ENCODE measurements at regions not wholly inside any gene's neighbourhood (a gene's known extent, or its start where the extent isn't known, plus 50 kb on each side); places are given as distances from the start of the nearest gene placed in this dataset.

GRCh38 chr4:75340561-75340960, 173.6 kb downstream of the RCHY1 start:
- no peak overlapping the region for H4K8ac ChIP-seq (ENCODE audit: low read depth, low read length)
- no peak for DNase-seq (ENCODE audit: low spot score)
- H4K91ac ChIP-seq (ENCODE audit: low read depth, low read length, poor library complexity), result no peak overlapping the region
- H3K14ac ChIP-seq (ENCODE audit: low read length), result no peak overlapping the region
- no peaks in the 10 kb centered on the region for H3K9me3 ChIP-seq (replicated peaks in 1 of 2; ENCODE audit: control insufficient read depth in 2 of 2, insufficient read depth in 1 of 2, low read depth in 1 of 2, low read length in 2 of 2)
- H3K36me3 ChIP-seq (replicated peaks in 1 of 2; ENCODE audit: control insufficient read depth in 2 of 2, insufficient read depth in 2 of 2, low read length in 2 of 2), result no peaks in the 10 kb centered on the region
- no peak overlapping the region for H2BK15ac ChIP-seq (ENCODE audit: low read length)
- no peak overlapping the region for H2BK12ac ChIP-seq (ENCODE audit: low read length)
- no peaks in the 10 kb centered on the region for H3K79me1 ChIP-seq (ENCODE audit: low read depth, low read length)
- no peak overlapping the region for H2BK5ac ChIP-seq (ENCODE audit: low read length)
- H3K4me1 ChIP-seq (ENCODE audit: control insufficient read depth in 2 of 2, insufficient read depth in 1 of 2, low read depth in 1 of 2, low read length in 2 of 2), result peaks cover 0 to 4% of the 10 kb centered on the region in 2 donors
- H3K23ac ChIP-seq (ENCODE audit: low read depth, low read length, poor library complexity), result no peak overlapping the region
- no peak overlapping the region for H3K4me2 ChIP-seq (ENCODE audit: insufficient read depth, low read length, poor library complexity, severe bottlenecking)
- H3K4ac ChIP-seq (ENCODE audit: low read length), result no peak overlapping the region
- no peak overlapping the region for H2BK120ac ChIP-seq (ENCODE audit: low read depth, low read length)
- H3K4me3 ChIP-seq (ENCODE audit: low read length in 2 of 2), result no peak overlapping the region
- H3K27ac ChIP-seq (replicated peaks; ENCODE audit: low read length), result no peak overlapping the region
- no peak overlapping the region for H3K18ac ChIP-seq (ENCODE audit: low read length)
- H3K27me3 ChIP-seq (ENCODE audit: control insufficient read depth in 3 of 3, insufficient read depth in 3 of 3, low read depth in 1 of 3, low read length in 3 of 3), result no peaks in the 10 kb centered on the region
- H2AFZ ChIP-seq (ENCODE audit: low read length), result no peak overlapping the region
- no peak overlapping the region for H3K9ac ChIP-seq (ENCODE audit: low read depth, low read length, poor library complexity)
- H2AK5ac ChIP-seq (ENCODE audit: low read depth, low read length), result no peak overlapping the region

GRCh38 chr4:75338352-75338880, 175.8 kb downstream of the RCHY1 start:
- Histone ChIP-seq H3K27ac (replicated peaks; ENCODE audit: low read length) (no peak overlapping the region), H2BK15ac (ENCODE audit: low read length) (no peak overlapping the region), H3K9ac (ENCODE audit: low read depth, low read length, poor library complexity) (no peak overlapping the region), H3K27me3 (ENCODE audit: control insufficient read depth in 3 of 3, insufficient read depth in 3 of 3, low read depth in 1 of 3, low read length in 3 of 3) (no peaks in the 10 kb centered on the region), H3K4me2 (ENCODE audit: insufficient read depth, low read length, poor library complexity, severe bottlenecking) (no peak overlapping the region), H4K8ac (ENCODE audit: low read depth, low read length) (no peak overlapping the region), H3K23ac (ENCODE audit: low read depth, low read length, poor library complexity) (no peak overlapping the region), H3K9me3 (replicated peaks in 1 of 2; ENCODE audit: control insufficient read depth in 2 of 2, insufficient read depth in 1 of 2, low read depth in 1 of 2, low read length in 2 of 2) (no peaks in the 10 kb centered on the region), H3K36me3 (replicated peaks in 1 of 2; ENCODE audit: control insufficient read depth in 2 of 2, insufficient read depth in 2 of 2, low read length in 2 of 2) (no peaks in the 10 kb centered on the region), H2BK12ac (ENCODE audit: low read length) (no peak overlapping the region), H2BK120ac (ENCODE audit: low read depth, low read length) (no peak overlapping the region), H3K4me1 (ENCODE audit: control insufficient read depth in 2 of 2, insufficient read depth in 1 of 2, low read depth in 1 of 2, low read length in 2 of 2) (peaks cover 0 to 4% of the 10 kb centered on the region in 2 donors), H2BK5ac (ENCODE audit: low read length) (no peak overlapping the region), H3K18ac (ENCODE audit: low read length) (no peak overlapping the region), H3K4ac (ENCODE audit: low read length) (no peak overlapping the region), H3K79me1 (ENCODE audit: low read depth, low read length) (no peaks in the 10 kb centered on the region), H4K91ac (ENCODE audit: low read depth, low read length, poor library complexity) (no peak overlapping the region), H2AFZ (ENCODE audit: low read length) (no peak overlapping the region), H3K14ac (ENCODE audit: low read length) (no peak overlapping the region), H3K4me3 (ENCODE audit: low read length in 2 of 2) (no peak overlapping the region), H2AK5ac (ENCODE audit: low read depth, low read length) (no peak overlapping the region)
- DNase-seq (ENCODE audit: low spot score), result no peak
- WGBS, 2 donors (ENCODE audit: extremely low coverage in 2 of 2, insufficient read length in 2 of 2, insufficient replicate concordance in 1 of 2), result no CpG with 5 or more reads among the region's 1 CpG

GRCh38 chr4:75327804-75328512, 186.2 kb downstream of the RCHY1 start:
- Histone ChIP-seq H3K27ac (replicated peaks; ENCODE audit: low read length) (no peak overlapping the region), H4K8ac (ENCODE audit: low read depth, low read length) (no peak overlapping the region), H2BK120ac (ENCODE audit: low read depth, low read length) (no peak overlapping the region), H3K14ac (ENCODE audit: low read length) (no peak overlapping the region), H4K91ac (ENCODE audit: low read depth, low read length, poor library complexity) (no peak overlapping the region), H3K23ac (ENCODE audit: low read depth, low read length, poor library complexity) (no peak overlapping the region), H3K27me3 (ENCODE audit: control insufficient read depth in 3 of 3, insufficient read depth in 3 of 3, low read depth in 1 of 3, low read length in 3 of 3) (no peaks in the 10 kb centered on the region), H2AFZ (ENCODE audit: low read length) (no peak overlapping the region), H3K4me2 (ENCODE audit: insufficient read depth, low read length, poor library complexity, severe bottlenecking) (no peak overlapping the region), H3K18ac (ENCODE audit: low read length) (peak overlapping the region; percentile 23), H3K36me3 (replicated peaks in 1 of 2; ENCODE audit: control insufficient read depth in 2 of 2, insufficient read depth in 2 of 2, low read length in 2 of 2) (no peaks in the 10 kb centered on the region), H3K9me3 (replicated peaks in 1 of 2; ENCODE audit: control insufficient read depth in 2 of 2, insufficient read depth in 1 of 2, low read depth in 1 of 2, low read length in 2 of 2) (peaks cover 0 to 10% of the 10 kb centered on the region in 2 donors), H2AK5ac (ENCODE audit: low read depth, low read length) (no peak overlapping the region), H3K9ac (ENCODE audit: low read depth, low read length, poor library complexity) (no peak overlapping the region), H3K4me3 (ENCODE audit: low read length in 2 of 2) (no peak overlapping the region), H3K79me1 (ENCODE audit: low read depth, low read length) (no peaks in the 10 kb centered on the region), H3K4me1 (ENCODE audit: control insufficient read depth in 2 of 2, insufficient read depth in 1 of 2, low read depth in 1 of 2, low read length in 2 of 2) (peaks cover 10 to 32% of the 10 kb centered on the region in 2 donors), H2BK15ac (ENCODE audit: low read length) (no peak overlapping the region), H2BK5ac (ENCODE audit: low read length) (no peak overlapping the region), H2BK12ac (ENCODE audit: low read length) (peak overlapping the region; percentile 47), H3K4ac (ENCODE audit: low read length) (no peak overlapping the region)
- no CpG with 5 or more reads among the region's 4 CpGs for WGBS, 2 donors (ENCODE audit: extremely low coverage in 2 of 2, insufficient read length in 2 of 2, insufficient replicate concordance in 1 of 2)
- no peak for DNase-seq (ENCODE audit: low spot score)

GRCh38 chr4:75325318-75325979, 188.8 kb downstream of the RCHY1 start:
- H2BK12ac ChIP-seq (ENCODE audit: low read length), result no peak overlapping the region
- no peak overlapping the region for H3K4ac ChIP-seq (ENCODE audit: low read length)
- no peak overlapping the region for H3K9ac ChIP-seq (ENCODE audit: low read depth, low read length, poor library complexity)
- no peak overlapping the region for H2BK5ac ChIP-seq (ENCODE audit: low read length)
- no peak overlapping the region for H3K27ac ChIP-seq (replicated peaks; ENCODE audit: low read length)
- DNase-seq (ENCODE audit: low spot score), result no peak
- no peak overlapping the region for H3K4me3 ChIP-seq (ENCODE audit: low read length in 2 of 2)
- no peak overlapping the region for H4K91ac ChIP-seq (ENCODE audit: low read depth, low read length, poor library complexity)
- H3K23ac ChIP-seq (ENCODE audit: low read depth, low read length, poor library complexity), result no peak overlapping the region
- H3K36me3 ChIP-seq (replicated peaks in 1 of 2; ENCODE audit: control insufficient read depth in 2 of 2, insufficient read depth in 2 of 2, low read length in 2 of 2), result no peaks in the 10 kb centered on the region
- no peak overlapping the region for H4K8ac ChIP-seq (ENCODE audit: low read depth, low read length)
- no peak overlapping the region for H2BK120ac ChIP-seq (ENCODE audit: low read depth, low read length)
- H2AFZ ChIP-seq (ENCODE audit: low read length), result no peak overlapping the region
- H3K14ac ChIP-seq (ENCODE audit: low read length), result no peak overlapping the region
- WGBS, 2 donors (ENCODE audit: extremely low coverage in 2 of 2, insufficient read length in 2 of 2, insufficient replicate concordance in 1 of 2), result no CpG with 5 or more reads among the region's 2 CpGs
- H3K27me3 ChIP-seq (ENCODE audit: control insufficient read depth in 3 of 3, insufficient read depth in 3 of 3, low read depth in 1 of 3, low read length in 3 of 3), result no peaks in the 10 kb centered on the region
- H2AK5ac ChIP-seq (ENCODE audit: low read depth, low read length), result no peak overlapping the region
- no peaks in the 10 kb centered on the region for H3K79me1 ChIP-seq (ENCODE audit: low read depth, low read length)
- H3K9me3 ChIP-seq (replicated peaks in 1 of 2; ENCODE audit: control insufficient read depth in 2 of 2, insufficient read depth in 1 of 2, low read depth in 1 of 2, low read length in 2 of 2), result no peaks in the 10 kb centered on the region
- H2BK15ac ChIP-seq (ENCODE audit: low read length), result no peak overlapping the region
- H3K4me1 ChIP-seq (ENCODE audit: control insufficient read depth in 2 of 2, insufficient read depth in 1 of 2, low read depth in 1 of 2, low read length in 2 of 2), result peaks cover 10 to 32% of the 10 kb centered on the region in 2 donors
- H3K4me2 ChIP-seq (ENCODE audit: insufficient read depth, low read length, poor library complexity, severe bottlenecking), result no peak overlapping the region
- H3K18ac ChIP-seq (ENCODE audit: low read length), result no peak overlapping the region
